ENCODE measurements at regions not wholly inside any gene's neighbourhood (a gene's known extent, or its start where the extent isn't known, plus 50 kb on each side); places are given as distances from the start of the nearest gene placed in this dataset.
A peak's percentile ranks its signal among the peaks of the same experiment; 100 is the strongest.

GRCh38 chr6:159118924-159119323 is 50.3 kb upstream of the FNDC1 start:
- H3K27me3 Mint-ChIP-seq: peaks cover 4% of the 10 kb centered on the region
- no peaks in the 10 kb centered on the region for H3K36me3 Mint-ChIP-seq
- H3K4me3 Mint-ChIP-seq: peak overlapping the region in 3 of 4 donors; percentile 67 to 86 (median 79)

GRCh38 chr6:159117563-159117962 is 51.6 kb upstream of the FNDC1 start:
- Mint-ChIP-seq H3K4me3 (peak overlapping the region; percentile 75 to 94 (median 84)), H3K36me3 (no peaks in the 10 kb centered on the region), H3K27ac (peak overlapping the region; percentile 90 to 100 (median 99)), H3K27me3 (peaks cover 4% of the 10 kb centered on the region), H3K4me1 (peaks cover 57 to 68% (median 60%) of the 10 kb centered on the region in 3 donors), H3K9me3 (peaks cover 1 to 3% (median 2%) of the 10 kb centered on the region in 3 donors)

More at GRCh38 chr6:159118924-159119323, 50.3 kb upstream of the FNDC1 start:
- Mint-ChIP-seq H3K4me1 (peaks cover 54 to 64% (median 58%) of the 10 kb centered on the region in 3 donors), H3K27ac (peak overlapping the region; percentile 90 to 100 (median 99)), H3K9me3 (peaks cover 2 to 4% (median 3%) of the 10 kb centered on the region in 3 donors)

- H3K9me3 Mint-ChIP-seq: peaks cover 1 to 3% (median 2%) of the 10 kb centered on the region in 3 donors
- H3K27ac Mint-ChIP-seq: peak overlapping the region; percentile 90 to 100 (median 99)
Measured at GRCh38 chr6:159117046-159117445, 52.2 kb upstream of the FNDC1 start.

GRCh38 chr6:159116343-159116742 is 52.9 kb upstream of the FNDC1 start:
- peak overlapping the region; percentile 90 to 100 (median 99) for H3K27ac Mint-ChIP-seq

More at GRCh38 chr6:159117046-159117445, 52.2 kb upstream of the FNDC1 start:
- H3K4me3 Mint-ChIP-seq: peak overlapping the region; percentile 75 to 94 (median 84)
- peaks cover 4% of the 10 kb centered on the region for H3K27me3 Mint-ChIP-seq
- peaks cover 57 to 67% (median 60%) of the 10 kb centered on the region in 3 donors for H3K4me1 Mint-ChIP-seq
- no peaks in the 10 kb centered on the region for H3K36me3 Mint-ChIP-seq

GRCh38 chr6:159114569-159114968 is 54.6 kb upstream of the FNDC1 start:
- H3K4me1 Mint-ChIP-seq: peaks cover 62 to 78% (median 69%) of the 10 kb centered on the region in 3 donors
- peaks cover 1 to 3% (median 2%) of the 10 kb centered on the region in 3 donors for H3K9me3 Mint-ChIP-seq
- H3K36me3 Mint-ChIP-seq: no peaks in the 10 kb centered on the region
- H3K27me3 Mint-ChIP-seq: peaks cover 4% of the 10 kb centered on the region
- peak overlapping the region; percentile 90 to 100 (median 93) for H3K27ac Mint-ChIP-seq
- H3K4me3 Mint-ChIP-seq: peak overlapping the region; percentile 48 to 87 (median 68)

More at GRCh38 chr6:159116343-159116742, 52.9 kb upstream of the FNDC1 start:
- H3K4me1 Mint-ChIP-seq: peaks cover 57 to 65% (median 60%) of the 10 kb centered on the region in 3 donors
- H3K9me3 Mint-ChIP-seq: peaks cover 1 to 3% (median 2%) of the 10 kb centered on the region in 3 donors
- H3K27me3 Mint-ChIP-seq: peaks cover 4% of the 10 kb centered on the region
- no peaks in the 10 kb centered on the region for H3K36me3 Mint-ChIP-seq
- peak overlapping the region; percentile 49 to 94 (median 81) for H3K4me3 Mint-ChIP-seq

GRCh38 chr6:159113223-159113622 is 56.0 kb upstream of the FNDC1 start:
- H3K36me3 Mint-ChIP-seq: no peaks in the 10 kb centered on the region
- H3K27ac Mint-ChIP-seq: no peak overlapping the region
- H3K27me3 Mint-ChIP-seq: peaks cover 5% of the 10 kb centered on the region
- peaks cover 57 to 76% (median 69%) of the 10 kb centered on the region in 3 donors for H3K4me1 Mint-ChIP-seq
- H3K4me3 Mint-ChIP-seq: no peak overlapping the region
- H3K9me3 Mint-ChIP-seq: peaks cover 0 to 3% (median 1%) of the 10 kb centered on the region in 3 donors

GRCh38 chr6:159112714-159113113 is 56.5 kb upstream of the FNDC1 start:
- Mint-ChIP-seq H3K27ac (no peak overlapping the region), H3K4me3 (no peak overlapping the region), H3K4me1 (peaks cover 60 to 76% (median 71%) of the 10 kb centered on the region in 3 donors), H3K36me3 (no peaks in the 10 kb centered on the region), H3K9me3 (peaks cover 0 to 3% (median 1%) of the 10 kb centered on the region in 3 donors), H3K27me3 (peaks cover 6% of the 10 kb centered on the region)

- H3K4me1 Mint-ChIP-seq: peaks cover 62 to 77% (median 73%) of the 10 kb centered on the region in 3 donors
- no peaks in the 10 kb centered on the region for H3K9me3 Mint-ChIP-seq
- H3K36me3 Mint-ChIP-seq: no peaks in the 10 kb centered on the region
- peak overlapping the region in 2 of 3 donors; percentile 9 to 85 for H3K27ac Mint-ChIP-seq
- peaks cover 5% of the 10 kb centered on the region for H3K27me3 Mint-ChIP-seq
- H3K4me3 Mint-ChIP-seq: peak overlapping the region in 2 of 4 donors; percentile 10 to 12
Measured at GRCh38 chr6:159110748-159111147, 58.5 kb upstream of the FNDC1 start.

GRCh38 chr6:159110013-159110412 is 59.2 kb upstream of the FNDC1 start:
- Mint-ChIP-seq H3K27me3 (peaks cover 3% of the 10 kb centered on the region), H3K36me3 (no peaks in the 10 kb centered on the region), H3K4me3 (peak overlapping the region in 2 of 4 donors; percentile 12 to 61), H3K9me3 (no peaks in the 10 kb centered on the region), H3K27ac (peak overlapping the region; percentile 9 to 81 (median 39)), H3K4me1 (peaks cover 57 to 77% (median 70%) of the 10 kb centered on the region in 3 donors)

- no peaks in the 10 kb centered on the region for H3K9me3 Mint-ChIP-seq
- H3K4me3 Mint-ChIP-seq: peak overlapping the region in 2 of 4 donors; percentile 51 to 63
- peaks cover 57 to 77% (median 70%) of the 10 kb centered on the region in 3 donors for H3K4me1 Mint-ChIP-seq
- peaks cover 3% of the 10 kb centered on the region for H3K27me3 Mint-ChIP-seq
- H3K36me3 Mint-ChIP-seq: no peaks in the 10 kb centered on the region
- peak overlapping the region in 2 of 3 donors; percentile 53 to 99 for H3K27ac Mint-ChIP-seq
Measured at GRCh38 chr6:159109391-159109790, 59.8 kb upstream of the FNDC1 start.

- peak overlapping the region; percentile 47 to 90 (median 84) for H3K4me3 Mint-ChIP-seq
- peaks cover 3% of the 10 kb centered on the region for H3K27me3 Mint-ChIP-seq
- peak overlapping the region; percentile 94 to 99 (median 99) for H3K27ac Mint-ChIP-seq
- no peaks in the 10 kb centered on the region for H3K9me3 Mint-ChIP-seq
- H3K4me1 Mint-ChIP-seq: peaks cover 56 to 77% (median 69%) of the 10 kb centered on the region in 3 donors
- H3K36me3 Mint-ChIP-seq: no peaks in the 10 kb centered on the region
Measured at GRCh38 chr6:159108426-159108985, 60.7 kb upstream of the FNDC1 start.

GRCh38 chr6:159107451-159108260 is 61.5 kb upstream of the FNDC1 start:
- peak overlapping the region; percentile 80 to 90 (median 84) for H3K4me3 Mint-ChIP-seq
- peak overlapping the region; percentile 94 to 99 (median 99) for H3K27ac Mint-ChIP-seq
- H3K4me1 Mint-ChIP-seq: peaks cover 56 to 77% (median 71%) of the 10 kb centered on the region in 3 donors
- H3K36me3 Mint-ChIP-seq: no peaks in the 10 kb centered on the region
- no peaks in the 10 kb centered on the region for H3K9me3 Mint-ChIP-seq
- H3K27me3 Mint-ChIP-seq: peaks cover 3% of the 10 kb centered on the region

GRCh38 chr6:159106627-159107241 is 61.9 kb upstream of the TAGAP start:
- Mint-ChIP-seq H3K9me3 (no peaks in the 10 kb centered on the region), H3K36me3 (no peaks in the 10 kb centered on the region), H3K27ac (peak overlapping the region; percentile 94 to 99 (median 99)), H3K27me3 (peaks cover 3% of the 10 kb centered on the region), H3K4me3 (peak overlapping the region; percentile 80 to 90 (median 84)), H3K4me1 (peaks cover 56 to 84% (median 73%) of the 10 kb centered on the region in 3 donors)

- peaks cover 54 to 82% (median 68%) of the 10 kb centered on the region in 3 donors for H3K4me1 Mint-ChIP-seq
- H3K36me3 Mint-ChIP-seq: no peaks in the 10 kb centered on the region
- peak overlapping the region in 2 of 4 donors; percentile 87 to 90 for H3K4me3 Mint-ChIP-seq
- H3K27me3 Mint-ChIP-seq: peaks cover 3% of the 10 kb centered on the region
- H3K9me3 Mint-ChIP-seq: no peaks in the 10 kb centered on the region
- peak overlapping the region; percentile 94 to 99 (median 98) for H3K27ac Mint-ChIP-seq
Measured at GRCh38 chr6:159105716-159106115, 60.9 kb upstream of the TAGAP start.

Data from IgD-negative memory B cell (primary cell).